IMR-90 (cell line): ENCODE measurements at regions not wholly inside any gene's neighbourhood (a gene's known extent, or its start where the extent isn't known, plus 50 kb on each side); places are given as distances from the start of the nearest gene placed in this dataset.

Experiments used
- ATAC-seq: fragments of 200-7000 bp; cut with Tn5 transposase; 2 replicates; pipeline ENCODE4 v1.9.1; 2020; ENCODE audit warnings: low read depth, mild to moderate bottlenecking, moderate library complexity
- BruUV-seq: library from RNA; stranded (reverse); fragments of 400-500 nt; replicated peaks from 2 replicates; lab custom pipeline; 2021; lab: Mats Ljungman, UMichigan
- CTCF ChIA-PET: fragments of 300-600 bp; formaldehyde crosslinking; extraction: SDS; loops from one replicate; lab custom pipeline; 2021; ENCODE audit warnings: antibody characterized with exemption; lab: Yijun Ruan, JAX
- POLR2A ChIA-PET: fragments of 300-600 bp; sonication (Branson Sonifier 250); formaldehyde crosslinking; loops from one replicate; lab custom pipeline; 2022; ENCODE audit warnings: antibody characterized with exemption; ENCODE audit not compliant: unreplicated experiment; lab: Charles Lee
- DNase-seq: peaks from one replicate; pipeline ENCODE4 v3.0.0; 2013
- H2AFZ ChIP-seq: replicated peaks from 2 replicates; pipeline ENCODE3; 2013; ENCODE audit warnings: low read length, mild to moderate bottlenecking; ENCODE audit not compliant: poor library complexity
- H2AK5ac ChIP-seq: 2 replicates; pipeline ENCODE4 v1.6.1; 2013; ENCODE audit warnings: low read depth, low read length, inconsistent platforms
- H2AK9ac ChIP-seq: replicated peaks from 2 replicates; pipeline ENCODE3; 2013; ENCODE audit warnings: mild to moderate bottlenecking, low read depth, low read length, moderate library complexity; ENCODE audit not compliant: poor library complexity
- H2BK120ac ChIP-seq: 2 replicates; pipeline ENCODE4 v1.6.1; 2013; ENCODE audit warnings: low read depth, low read length, inconsistent platforms
- H2BK15ac ChIP-seq: 3 replicates; pipeline ENCODE4 v1.6.1; 2013; ENCODE audit warnings: low read depth, low read length, inconsistent platforms
- H2BK20ac ChIP-seq: 2 replicates; pipeline ENCODE4 v1.6.1; 2013; ENCODE audit warnings: low read depth, mild to moderate bottlenecking, inconsistent platforms, low read length, moderate library complexity
- H2BK5ac ChIP-seq: 2 replicates; pipeline ENCODE4 v1.6.1; 2013; ENCODE audit warnings: mild to moderate bottlenecking, low read depth, low read length, inconsistent platforms; ENCODE audit not compliant: poor library complexity, severe bottlenecking
- H3K14ac ChIP-seq: replicated peaks from 2 replicates; pipeline ENCODE4 v1.6.1; 2013; ENCODE audit warnings: low read depth, low read length, inconsistent platforms
- H3K18ac ChIP-seq: 2 replicates; pipeline ENCODE4 v1.6.1; 2013; ENCODE audit warnings: low read depth, low read length, control low read depth
- H3K23ac ChIP-seq: 2 replicates; pipeline ENCODE4 v1.6.1; 2013; ENCODE audit warnings: low read depth, low read length, inconsistent platforms
- H3K27ac ChIP-seq: 2 replicates; pipeline ENCODE4 v1.5.1; 2013; ENCODE audit warnings: mild to moderate bottlenecking, control low read depth, low read length; ENCODE audit not compliant: insufficient read depth
- H3K27me3 ChIP-seq: 2 replicates; pipeline ENCODE4 v1.6.1; 2013; ENCODE audit warnings: low read length; ENCODE audit not compliant: control insufficient read depth, insufficient read depth
- H3K36me3 ChIP-seq: 2 replicates; pipeline ENCODE4 v1.6.1; 2013; ENCODE audit warnings: low read length, mixed read lengths; ENCODE audit not compliant: control insufficient read depth, insufficient read depth
- H3K4ac ChIP-seq: 2 replicates; pipeline ENCODE4 v1.6.1; 2013; ENCODE audit warnings: low read depth, low read length, inconsistent platforms
- H3K4me1 ChIP-seq: 2 replicates; pipeline ENCODE4 v1.6.1; 2013; ENCODE audit warnings: low read length, mixed read lengths; ENCODE audit not compliant: control insufficient read depth, insufficient read depth
- H3K4me2 ChIP-seq: 2 replicates; pipeline ENCODE4 v1.6.1; 2013; ENCODE audit warnings: low read depth, mild to moderate bottlenecking, control low read depth, low read length, moderate library complexity
- H3K4me3 ChIP-seq: 2 replicates; pipeline ENCODE4 v1.5.1; 2013; ENCODE audit warnings: low read depth, mild to moderate bottlenecking, control low read depth, low read length, moderate library complexity; ENCODE audit not compliant: insufficient read depth
- H3K56ac ChIP-seq: 2 replicates; pipeline ENCODE4 v1.6.1; 2013; ENCODE audit warnings: low read length, inconsistent platforms; ENCODE audit not compliant: insufficient read depth; ENCODE audit errors: extremely low read depth
- H3K79me1 ChIP-seq, 2 experiments: 2 replicates each; pipeline ENCODE4 v1.6.1; 2013; ENCODE audit warnings: low read length in 2 of 2, inconsistent platforms in 1 of 2, low read depth in 1 of 2
- H3K9ac ChIP-seq: 2 replicates; pipeline ENCODE4 v1.6.1; 2013; ENCODE audit warnings: low read depth, low read length, control low read depth
- H3K9me1 ChIP-seq: 2 replicates; pipeline ENCODE4 v1.6.1; 2013; ENCODE audit warnings: low read length, inconsistent platforms; ENCODE audit not compliant: insufficient read depth
- H3K9me3 ChIP-seq: 2 replicates; pipeline ENCODE4 v1.6.1; 2013; ENCODE audit warnings: low read length; ENCODE audit not compliant: control insufficient read depth, insufficient read depth
- H4K20me1 ChIP-seq: 2 replicates; pipeline ENCODE4 v1.6.1; 2013; ENCODE audit warnings: low read length, inconsistent platforms; ENCODE audit not compliant: insufficient read depth
- H4K5ac ChIP-seq: 2 replicates; pipeline ENCODE4 v1.6.1; 2013; ENCODE audit warnings: mild to moderate bottlenecking, low read depth, low read length, control low read depth
- H4K8ac ChIP-seq, 2 experiments: 2 replicates each; pipeline ENCODE4 v1.6.1; 2013; ENCODE audit warnings: low read depth in 2 of 2, low read length in 2 of 2, control low read depth in 1 of 2, inconsistent platforms in 1 of 2
- H4K91ac ChIP-seq: 2 replicates; pipeline ENCODE4 v1.6.1; 2013; ENCODE audit warnings: low read depth, low read length, inconsistent platforms; ENCODE audit not compliant: insufficient read depth
- CEBPB ChIP-seq: IDR thresholded peaks from 2 replicates; pipeline ENCODE4 v1.6.1; 2012; ENCODE audit warnings: low read depth, low read length, improper control_type of control experiment
- CHD1 ChIP-seq: IDR thresholded peaks from 2 replicates; pipeline ENCODE4 v1.6.1; 2012; ENCODE audit warnings: low read depth, low read length, improper control_type of control experiment
- CTCF ChIP-seq: conservative IDR thresholded peaks from 2 replicates; pipeline ENCODE4 v1.5.1; 2012; ENCODE audit warnings: mild to moderate bottlenecking, low read depth, low read length, improper control_type of control experiment
- MXI1 ChIP-seq: IDR thresholded peaks from 2 replicates; pipeline ENCODE4 v1.6.1; 2012; ENCODE audit warnings: low read depth, mild to moderate bottlenecking, low read length, moderate library complexity, borderline replicate concordance
- POLR2A ChIP-seq: IDR thresholded peaks from 2 replicates; pipeline ENCODE4 v1.6.1; 2012; ENCODE audit warnings: mild to moderate bottlenecking, low read depth, low read length
- RCOR1 ChIP-seq: IDR thresholded peaks from 2 replicates; pipeline ENCODE4 v1.6.1; 2012; ENCODE audit warnings: mild to moderate bottlenecking, low read length, improper control_type of control experiment; ENCODE audit not compliant: insufficient replicate concordance
- RFX5 ChIP-seq: IDR thresholded peaks from 2 replicates; pipeline ENCODE4 v1.8.0; 2012; ENCODE audit warnings: low read depth, mild to moderate bottlenecking, low read length, moderate library complexity
- USF2 ChIP-seq: fragments of 150-350 bp; IDR thresholded peaks from 2 replicates; pipeline ENCODE4 v1.6.1; 2017; ENCODE audit warnings: mild to moderate bottlenecking, antibody characterized with exemption, low read length, low read depth
- WGBS, 2 experiments: methylation state at CpG; one replicate each; pipeline versions ENCODE4 v1.1.5 to v1.1.7; 2013; ENCODE audit warnings: missing lambda C conversion rate in 2 of 2; ENCODE audit not compliant: insufficient read length in 1 of 2; ENCODE audit errors: extremely low coverage in 2 of 2; 5-methylcytosine and 5-hydroxymethylcytosine counted together
- dilution Hi-C: fragments of 300-500 bp; cut with HindIII; formaldehyde crosslinking; loops from one replicate; pipeline ENCODE4 v1.14.3; 2018; ENCODE audit warnings: low sequenced_read_pairs; ENCODE audit not compliant: unreplicated experiment
- in situ Hi-C: fragments of 300-500 bp; cut with MboI; formaldehyde crosslinking; loops from 3 replicates; pipeline ENCODE4 v1.14.3; 2019; ENCODE audit warnings: low sequenced_read_pairs, inconsistent platforms, mixed read lengths
- intact Hi-C: fragments of 100-400 bp; cut with micrococcal nuclease; formaldehyde crosslinking; loops from 2 replicates; pipeline ENCODE4 v1.10.0; 2022

- intact Hi-C loops: no loop called here
- no peak overlapping the region for H4K91ac ChIP-seq
- no peaks in the 10 kb centered on the region for H3K36me3 ChIP-seq
- no peak overlapping the region for H2AK9ac ChIP-seq
- no TSS peak for BruUV-seq
- no peak overlapping the region for H3K23ac ChIP-seq
- no peaks in the 10 kb centered on the region for H3K27me3 ChIP-seq
- no peak overlapping the region for H3K4ac ChIP-seq
- ATAC-seq: no peak
- H2BK5ac ChIP-seq: no peak overlapping the region
- H3K4me1 ChIP-seq: no peaks in the 10 kb centered on the region
- no peak overlapping the region for H2BK120ac ChIP-seq
- H3K79me1 ChIP-seq: no peaks in the 10 kb centered on the region
- CTCF ChIA-PET: no interaction called here
- dilution Hi-C loops: no loop called here
- TF ChIP-seq CEBPB (no peak), CTCF (no peak), POLR2A (no peak), RCOR1 (no peak), RFX5 (no peak), USF2 (no peak), MXI1 (no peak), CHD1 (no peak)
- H4K8ac ChIP-seq: no peak overlapping the region
- H2BK20ac ChIP-seq: no peak overlapping the region
- POLR2A ChIA-PET: no interaction called here
- H3K9me1 ChIP-seq: no peaks in the 10 kb centered on the region
- H2BK15ac ChIP-seq: no peak overlapping the region
- no peak overlapping the region for H3K4me2 ChIP-seq
- H3K18ac ChIP-seq: no peak overlapping the region
- no CpG with 5 or more reads among the region's 1 CpG for WGBS, 2 experiments
- H3K4me3 ChIP-seq: no peak overlapping the region
- H3K27ac ChIP-seq: no peak overlapping the region
- H4K5ac ChIP-seq: no peak overlapping the region
- no peak overlapping the region for H3K9ac ChIP-seq
- H4K20me1 ChIP-seq: no peaks in the 10 kb centered on the region
- in situ Hi-C loops: no loop called here
- no peaks in the 10 kb centered on the region for H3K9me3 ChIP-seq
- DNase-seq: no peak
- no peak overlapping the region for H2AK5ac ChIP-seq
- no peak overlapping the region for H3K56ac ChIP-seq
- H2AFZ ChIP-seq: no peak overlapping the region
- no peak overlapping the region for H3K14ac ChIP-seq
Observed at GRCh38 chr20:40843251-40843650, 154.2 kb upstream of the MAFB start.
